IPS DF 4.7 (cell line): ENCODE measurements at regions not wholly inside any gene's neighbourhood (a gene's known extent, or its start where the extent isn't known, plus 50 kb on each side); places are given as distances from the start of the nearest gene placed in this dataset.
"Not testable (repeated sequence)": the region's sequence is repeated elsewhere in the genome, so short reads cannot be mapped to it uniquely, and the experiment has no call there.

Experiments used
- DNase-seq: peaks from one replicate; pipeline ENCODE4 v3.0.0-alpha.2; 2013; ENCODE audit warnings: low spot score; ENCODE audit errors: extremely low read depth

GRCh38 chr1:221246628-221247415 is 367.6 kb downstream of the HLX start:
- DNase-seq = no peak

- DNase-seq = no peak
These were observed 372.3 kb downstream of the HLX start for GRCh38 chr1:221251580-221251979.

GRCh38 chr1:221254813-221255212 is 375.6 kb downstream of the HLX start:
- DNase-seq = no peak

DNA sequence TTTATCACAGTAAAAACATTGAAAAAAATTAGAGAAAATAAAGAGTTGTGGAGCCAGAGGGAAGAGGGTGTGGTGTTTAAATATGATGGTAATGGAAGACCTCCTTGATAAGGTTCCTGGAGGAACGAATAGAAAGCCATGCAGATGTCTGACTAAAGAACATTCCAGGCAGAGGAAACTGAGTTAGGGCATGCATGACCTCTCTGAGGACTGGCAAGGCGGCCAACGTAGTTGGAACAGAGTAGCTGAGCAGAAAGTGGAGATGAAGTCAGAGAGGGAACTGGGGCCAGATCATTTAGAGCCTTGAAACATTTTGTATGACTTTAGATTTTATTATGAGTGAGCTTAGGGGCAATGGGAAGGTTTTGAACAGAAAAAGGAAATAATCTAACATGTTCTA is 377.5 kb downstream of the HLX start:
- DNase-seq = no peak

GRCh38 chr1:221257548-221257947 is 378.3 kb downstream of the HLX start:
- DNase-seq = not testable (repeated sequence)

GRCh38 chr1:221262677-221263076 is 383.4 kb downstream of the HLX start:
- not testable (repeated sequence) for DNase-seq

GRCh38 chr1:221263831-221264767 is 384.9 kb downstream of the HLX start:
- DNase-seq = peak; percentile 60

DNA sequence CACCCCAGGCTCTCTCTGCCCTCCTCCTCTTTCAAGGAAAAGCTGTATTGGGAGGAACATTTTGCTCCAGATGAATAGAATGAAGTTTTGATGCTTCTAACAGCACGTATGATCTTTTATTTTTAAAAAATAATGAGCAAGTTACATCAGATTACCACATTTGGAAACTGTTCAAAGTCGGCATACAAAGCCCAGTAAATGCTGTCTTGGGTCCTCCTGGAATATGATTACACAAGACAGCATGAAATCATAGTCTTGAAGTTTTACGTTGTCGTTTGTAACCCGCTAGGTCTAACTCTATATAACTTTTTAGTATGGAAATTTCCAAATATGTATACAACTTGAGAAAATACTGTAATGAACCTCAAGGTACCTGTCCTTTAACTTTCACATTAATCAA is 385.6 kb downstream of the HLX start:
- no peak for DNase-seq

GRCh38 chr1:221268295-221268694 is 389.1 kb downstream of the HLX start:
- no peak for DNase-seq

DNA sequence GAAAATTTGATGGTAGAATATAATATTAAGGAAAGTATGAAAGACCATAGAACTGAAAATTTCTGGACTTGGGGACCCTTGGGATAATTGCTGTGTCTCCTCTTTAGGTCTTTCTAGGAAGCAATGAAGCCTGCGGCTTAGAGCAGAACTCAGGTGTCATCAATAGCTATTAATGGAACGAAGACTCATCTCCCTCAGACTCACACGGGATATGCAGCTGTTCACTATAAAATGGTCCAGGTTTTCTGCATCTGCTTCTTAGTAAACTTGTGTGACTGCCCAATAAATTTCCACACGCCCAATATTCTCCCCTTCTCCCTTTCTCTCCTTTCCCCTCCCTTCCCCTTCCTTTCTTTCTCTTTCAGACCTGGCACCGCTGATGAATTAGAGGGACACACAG is 392.5 kb downstream of the HLX start:
- no peak for DNase-seq

DNA sequence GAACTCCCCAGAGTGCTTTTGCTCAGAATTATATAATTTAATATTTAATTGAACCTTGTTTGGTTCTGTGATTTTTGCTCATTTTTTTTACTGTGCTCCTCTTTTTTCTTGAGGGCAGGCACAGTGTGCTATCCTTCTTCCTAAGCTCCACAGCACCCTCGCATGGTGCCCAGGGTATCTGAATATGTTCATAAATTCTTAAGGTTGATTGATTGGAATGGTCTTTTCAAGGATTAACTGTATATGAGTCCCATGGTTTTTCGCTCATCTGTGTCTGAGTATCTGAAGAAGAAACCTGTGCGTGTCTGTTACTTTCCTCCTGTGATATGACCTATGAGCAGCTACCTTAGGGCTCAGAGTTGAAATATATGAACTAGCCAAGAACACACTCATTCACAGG is 393.7 kb downstream of the HLX start:
- no peak for DNase-seq

GRCh38 chr1:221274373-221274772 is 395.1 kb downstream of the HLX start:
- DNase-seq = no peak

GRCh38 chr1:221276896-221277409 is 397.7 kb downstream of the HLX start:
- no peak for DNase-seq

- no peak for DNase-seq
These were observed 399.9 kb downstream of the HLX start for GRCh38 chr1:221279146-221279545.

DNA sequence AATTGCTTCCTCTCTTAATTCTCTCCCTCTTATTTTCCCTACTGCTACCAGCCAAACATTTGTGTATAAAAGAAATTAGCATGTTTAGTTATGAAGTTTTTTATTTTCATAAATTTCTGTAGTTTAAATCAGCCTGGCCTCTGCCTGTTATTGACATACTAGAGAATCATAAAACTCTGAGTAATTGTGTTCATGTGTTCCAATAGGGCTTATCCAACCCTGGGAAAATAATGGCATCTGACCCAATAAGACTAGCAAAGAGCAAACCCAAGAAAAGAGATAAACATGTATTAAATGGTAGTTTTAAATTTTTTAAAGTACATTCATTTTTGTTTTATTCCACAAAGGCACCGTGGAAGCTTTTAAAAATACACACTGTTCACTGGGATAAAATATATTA is 404.3 kb downstream of the HLX start:
- DNase-seq = no peak

DNA sequence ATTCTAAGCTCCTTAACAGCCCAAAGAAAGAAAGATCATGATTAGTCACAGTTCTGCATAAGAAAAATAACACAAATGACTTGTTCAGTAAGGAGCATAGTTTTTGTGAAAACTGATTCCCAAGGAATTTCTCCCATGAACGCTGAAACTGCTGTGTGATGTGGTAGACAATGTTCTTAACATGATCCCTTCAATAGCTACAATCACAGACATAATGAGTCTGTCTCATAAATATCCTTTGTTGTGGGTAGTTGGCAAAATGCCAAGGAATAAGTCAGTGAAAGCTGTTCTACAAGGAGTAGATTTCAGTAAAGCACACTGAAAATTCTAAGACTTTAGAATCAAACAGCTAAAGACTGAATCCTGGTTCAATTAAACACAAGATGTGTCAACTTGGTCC is 404.8 kb downstream of the HLX start:
- no peak for DNase-seq

DNA sequence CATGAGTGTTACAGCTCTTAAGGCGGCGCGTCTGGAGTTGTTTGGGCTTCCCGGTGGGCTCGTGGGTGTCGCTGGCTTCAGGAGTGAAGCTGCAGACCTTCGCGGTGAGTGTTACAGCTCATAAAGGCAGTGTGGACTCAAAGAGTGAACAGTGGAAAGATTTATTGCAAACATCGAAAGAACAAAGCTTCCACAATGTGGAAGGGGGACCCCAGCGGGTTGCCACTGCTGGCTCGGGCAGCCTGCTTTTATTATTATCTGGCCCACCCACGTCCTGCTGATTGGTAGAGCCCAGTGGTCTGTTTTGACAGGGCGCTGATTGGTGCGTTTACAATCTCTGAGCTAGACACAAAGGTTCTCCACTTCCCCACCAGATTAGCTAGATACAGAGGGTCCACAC is 405.7 kb downstream of the HLX start:
- DNase-seq = not testable (repeated sequence)

GRCh38 chr1:221285458-221286210 is 406.4 kb downstream of the HLX start:
- DNase-seq = not testable (repeated sequence)

DNA sequence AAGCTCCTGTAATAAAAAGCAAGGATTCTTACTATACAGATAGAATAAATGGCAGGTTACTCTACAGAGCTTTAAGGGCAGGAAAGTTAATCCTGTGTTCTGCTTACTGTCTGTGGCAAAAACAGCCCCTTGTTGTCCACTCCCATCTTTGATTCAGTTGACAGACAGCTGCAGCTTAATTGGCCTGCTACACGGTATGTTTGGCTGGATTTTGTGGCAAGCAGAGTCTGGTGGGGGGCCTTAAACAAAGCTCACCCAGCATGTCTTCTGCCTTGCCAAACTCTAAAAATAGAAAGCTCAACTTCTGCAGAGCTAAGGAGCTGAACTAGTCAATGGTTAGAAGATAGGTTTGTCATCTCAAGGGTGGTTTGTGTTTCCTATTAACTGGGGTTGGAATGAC is 407.2 kb downstream of the HLX start:
- no peak for DNase-seq

DNA sequence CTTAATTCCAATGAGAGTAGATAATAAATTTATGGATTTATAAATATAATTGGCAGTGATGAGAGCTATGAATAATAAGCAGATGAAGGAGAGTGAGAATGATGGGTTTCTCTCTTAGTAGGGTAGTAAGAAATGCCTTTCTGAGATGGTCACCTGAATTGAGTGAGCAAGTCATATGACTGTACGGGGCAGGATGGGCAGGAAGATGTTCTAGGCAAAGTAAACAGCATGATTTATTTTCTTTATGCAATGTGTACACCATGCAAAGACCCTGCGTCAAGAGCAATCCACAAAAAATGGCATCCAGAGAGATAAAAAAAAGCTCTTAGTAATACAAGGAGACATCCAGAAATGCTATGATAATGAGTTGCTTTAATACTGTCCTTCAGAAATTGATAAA is 409.9 kb downstream of the HLX start:
- DNase-seq = no peak

DNA sequence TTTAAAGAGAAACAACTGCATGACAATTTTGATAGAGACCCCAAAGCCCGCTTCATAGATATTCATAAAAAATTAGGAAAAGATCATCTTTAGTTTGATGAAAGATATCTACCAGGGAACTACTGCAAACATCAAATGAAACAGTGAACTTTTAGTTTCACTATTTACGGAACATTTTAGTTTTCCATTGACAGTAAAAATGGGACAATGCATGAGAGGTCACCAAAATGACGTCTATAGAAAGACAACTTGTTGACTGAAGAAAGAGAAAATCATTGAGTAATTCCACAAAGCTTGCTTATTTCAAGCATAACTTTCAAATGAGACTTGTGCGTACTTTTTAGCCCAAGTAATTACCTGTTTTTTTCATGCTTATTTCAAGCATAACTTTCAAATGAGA is 411.4 kb downstream of the HLX start:
- DNase-seq = no peak

GRCh38 chr1:221291113-221291512 is 411.9 kb downstream of the HLX start:
- no peak for DNase-seq
